Left ventricle myocardium inferior (tissue), 1 donor: ENCODE measurements at regions not wholly inside any gene's neighbourhood (a gene's known extent, or its start where the extent isn't known, plus 50 kb on each side); places are given as distances from the start of the nearest gene placed in this dataset.

ENCODE experiments used
- DNase-seq: peaks from one replicate; pipeline ENCODE4 v3.0.0-alpha.2; 2020
- H3K27ac ChIP-seq: fragments of 200-600 bp; replicated peaks from 2 replicates; pipeline ENCODE4 v1.8.0; 2021
- H3K27me3 ChIP-seq: fragments of 200-600 bp; 2 replicates; pipeline ENCODE4 v1.8.0; 2021; ENCODE audit warnings: low read depth
- H3K36me3 ChIP-seq: fragments of 200-600 bp; 2 replicates; pipeline ENCODE4 v1.8.0; 2021
- H3K4me1 ChIP-seq: fragments of 200-600 bp; 2 replicates; pipeline ENCODE4 v1.8.0; 2021
- H3K4me3 ChIP-seq: fragments of 200-600 bp; 2 replicates; pipeline ENCODE4 v1.8.0; 2021; ENCODE audit warnings: mild to moderate bottlenecking, moderate library complexity
- H3K9me3 ChIP-seq: fragments of 200-600 bp; replicated peaks from 2 replicates; pipeline ENCODE4 v1.8.0; 2021
- CTCF ChIP-seq: fragments of 200-600 bp; IDR thresholded peaks from 2 replicates; pipeline ENCODE4 v1.8.0; 2021; ENCODE audit warnings: antibody characterized with exemption, mild to moderate bottlenecking, borderline replicate concordance
- intact Hi-C: fragments of 100-400 bp; cut with micrococcal nuclease; formaldehyde crosslinking; loops from one replicate; pipeline ENCODE4 v1.11.0; 2022
- donor health status: DM: no; HTN: yes; CAD: no; lungs with severe emphysema.

GRCh38 chr13:42484386-42484785, 89.6 kb upstream of the TNFSF11 start:
- intact Hi-C loops, result no loop called here
- TF ChIP-seq CTCF, result no peak
- H3K4me1 ChIP-seq, result no peaks in the 10 kb centered on the region
- no peaks in the 10 kb centered on the region for H3K9me3 ChIP-seq
- no peaks in the 10 kb centered on the region for H3K36me3 ChIP-seq
- no peak for DNase-seq
- no peak overlapping the region for H3K4me3 ChIP-seq
- no peaks in the 10 kb centered on the region for H3K27me3 ChIP-seq
- no peak overlapping the region for H3K27ac ChIP-seq

GRCh38 chr13:42485272-42485671, 88.7 kb upstream of the TNFSF11 start:
- intact Hi-C loops, result no loop called here
- H3K4me1 ChIP-seq, result no peaks in the 10 kb centered on the region
- H3K27me3 ChIP-seq, result no peaks in the 10 kb centered on the region
- H3K9me3 ChIP-seq, result no peaks in the 10 kb centered on the region
- no peak overlapping the region for H3K4me3 ChIP-seq
- no peak overlapping the region for H3K27ac ChIP-seq
- TF ChIP-seq CTCF, result no peak
- DNase-seq, result no peak
- H3K36me3 ChIP-seq, result no peaks in the 10 kb centered on the region

GRCh38 chr13:42486711-42487198, 87.2 kb upstream of the TNFSF11 start:
- intact Hi-C loops, result no loop called here
- no peaks in the 10 kb centered on the region for H3K9me3 ChIP-seq
- no peak for DNase-seq

GRCh38 chr13:42487221-42487620, 86.7 kb upstream of the TNFSF11 start:
- Histone ChIP-seq H3K4me3 (no peak overlapping the region), H3K4me1 (no peaks in the 10 kb centered on the region), H3K27ac (no peak overlapping the region), H3K9me3 (no peaks in the 10 kb centered on the region), H3K27me3 (no peaks in the 10 kb centered on the region), H3K36me3 (no peaks in the 10 kb centered on the region)
- DNase-seq, result no peak
- intact Hi-C loops, result no loop called here
- no peak for TF ChIP-seq CTCF

More at GRCh38 chr13:42486711-42487198, 87.2 kb upstream of the TNFSF11 start:
- Histone ChIP-seq H3K27ac (no peak overlapping the region), H3K4me1 (no peaks in the 10 kb centered on the region), H3K27me3 (no peaks in the 10 kb centered on the region), H3K36me3 (no peaks in the 10 kb centered on the region), H3K4me3 (no peak overlapping the region)
- TF ChIP-seq CTCF, result no peak

- no peaks in the 10 kb centered on the region for H3K4me1 ChIP-seq
- no peak overlapping the region for H3K27ac ChIP-seq
- no peak for TF ChIP-seq CTCF
- no peaks in the 10 kb centered on the region for H3K36me3 ChIP-seq
- intact Hi-C loops, result no loop called here
- H3K4me3 ChIP-seq, result no peak overlapping the region
- H3K27me3 ChIP-seq, result peaks cover 6% of the 10 kb centered on the region
- no peak for DNase-seq
- no peaks in the 10 kb centered on the region for H3K9me3 ChIP-seq
Observed at GRCh38 chr13:42490676-42491075, 83.3 kb upstream of the TNFSF11 start.

GRCh38 chr13:42492372-42492920, 81.5 kb upstream of the TNFSF11 start:
- H3K36me3 ChIP-seq, result no peaks in the 10 kb centered on the region
- H3K4me1 ChIP-seq, result no peaks in the 10 kb centered on the region
- H3K9me3 ChIP-seq, result no peaks in the 10 kb centered on the region
- H3K27me3 ChIP-seq, result peaks cover 6% of the 10 kb centered on the region
- H3K27ac ChIP-seq, result no peak overlapping the region
- no peak overlapping the region for H3K4me3 ChIP-seq
- DNase-seq, result no peak
- intact Hi-C loops, result no loop called here
- no peak for TF ChIP-seq CTCF
